GM21737 (cell line): ENCODE measurements at regions not wholly inside any gene's neighbourhood (a gene's known extent, or its start where the extent isn't known, plus 50 kb on each side); places are given as distances from the start of the nearest gene placed in this dataset.

Source experiments
- ATAC-seq: cut with Tn5 transposase; IDR thresholded peaks from one replicate; pipeline ENCODE4 v1.9.1; 2021; ENCODE audit warnings: mild to moderate bottlenecking, moderate library complexity; ENCODE audit not compliant: unreplicated experiment

GRCh38 chr2:164186591-164186990 lies 434.7 kb downstream of the GRB14 start:
- no peak for ATAC-seq

DNA sequence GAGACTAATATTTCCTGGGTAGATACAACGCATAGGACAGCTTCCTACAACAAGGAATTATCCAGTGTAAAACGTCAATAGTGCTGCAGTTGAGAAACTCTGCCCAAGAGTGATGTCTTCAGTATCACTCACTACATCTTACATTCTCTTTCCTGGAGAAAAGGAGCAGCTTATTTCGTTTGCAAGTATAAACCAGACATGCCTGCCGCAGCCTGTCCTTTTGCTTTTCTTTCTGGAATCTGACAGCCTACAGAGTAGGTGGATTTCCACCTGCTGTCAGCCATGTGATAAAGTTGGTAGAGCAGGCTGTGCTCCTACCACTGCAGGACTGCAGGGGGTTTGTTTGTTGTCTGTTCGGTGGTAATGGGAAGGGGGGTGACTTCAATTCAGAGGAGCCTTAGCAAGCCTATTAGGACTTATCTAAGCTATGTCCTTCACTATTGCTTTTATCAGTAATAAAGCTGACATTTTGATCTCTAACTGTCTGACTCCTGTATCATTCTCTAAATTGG lies 439.1 kb downstream of the GRB14 start:
- no peak for ATAC-seq

- no peak for ATAC-seq
Observed at GRCh38 chr2:164178835-164179465, 442.3 kb downstream of the GRB14 start.

GRCh38 chr2:164164602-164165001 lies 428.8 kb upstream of the FIGN start:
- no peak for ATAC-seq

DNA sequence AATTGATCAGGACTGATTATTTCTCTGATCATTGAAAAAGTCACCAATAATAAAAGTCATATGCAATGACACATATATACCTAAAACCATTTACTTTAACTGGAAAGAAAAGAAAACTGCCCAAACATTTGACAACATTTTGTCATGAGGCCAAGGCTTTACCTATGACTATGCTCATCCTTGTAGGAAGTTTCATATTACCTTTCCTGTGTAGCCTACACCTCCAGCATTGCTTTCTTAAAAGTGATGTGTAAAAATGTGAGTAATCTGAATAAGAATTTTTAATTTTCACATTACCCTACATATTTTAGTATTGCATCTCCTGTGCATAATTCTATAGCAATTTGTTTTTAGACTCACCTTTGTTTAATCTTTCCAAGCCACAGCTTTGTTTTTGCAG lies 419.8 kb upstream of the FIGN start:
- no peak for ATAC-seq

- ATAC-seq = no peak
Observed at GRCh38 chr2:164151522-164151921, 415.7 kb upstream of the FIGN start.

GRCh38 chr2:164150604-164151003 lies 414.8 kb upstream of the FIGN start:
- no peak for ATAC-seq

DNA sequence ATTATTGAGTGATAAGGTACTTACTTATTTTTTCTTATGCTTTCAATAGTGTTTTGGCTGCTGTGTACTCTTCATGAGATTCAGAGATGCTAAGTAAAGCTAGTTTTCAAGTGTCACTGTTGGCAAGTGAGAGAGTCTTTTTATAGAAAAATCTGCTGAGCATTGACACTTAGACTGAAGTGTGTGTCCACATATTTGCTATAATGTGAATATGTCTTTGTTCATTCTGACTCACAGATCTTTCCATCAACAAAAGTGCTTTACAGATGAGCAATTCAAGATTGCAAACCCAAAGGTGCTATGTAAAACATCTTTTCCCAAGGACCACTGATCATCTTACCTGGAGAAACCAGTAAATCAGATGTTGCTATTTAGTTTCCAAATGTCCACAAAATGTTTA lies 410.6 kb upstream of the FIGN start:
- no peak for ATAC-seq

DNA sequence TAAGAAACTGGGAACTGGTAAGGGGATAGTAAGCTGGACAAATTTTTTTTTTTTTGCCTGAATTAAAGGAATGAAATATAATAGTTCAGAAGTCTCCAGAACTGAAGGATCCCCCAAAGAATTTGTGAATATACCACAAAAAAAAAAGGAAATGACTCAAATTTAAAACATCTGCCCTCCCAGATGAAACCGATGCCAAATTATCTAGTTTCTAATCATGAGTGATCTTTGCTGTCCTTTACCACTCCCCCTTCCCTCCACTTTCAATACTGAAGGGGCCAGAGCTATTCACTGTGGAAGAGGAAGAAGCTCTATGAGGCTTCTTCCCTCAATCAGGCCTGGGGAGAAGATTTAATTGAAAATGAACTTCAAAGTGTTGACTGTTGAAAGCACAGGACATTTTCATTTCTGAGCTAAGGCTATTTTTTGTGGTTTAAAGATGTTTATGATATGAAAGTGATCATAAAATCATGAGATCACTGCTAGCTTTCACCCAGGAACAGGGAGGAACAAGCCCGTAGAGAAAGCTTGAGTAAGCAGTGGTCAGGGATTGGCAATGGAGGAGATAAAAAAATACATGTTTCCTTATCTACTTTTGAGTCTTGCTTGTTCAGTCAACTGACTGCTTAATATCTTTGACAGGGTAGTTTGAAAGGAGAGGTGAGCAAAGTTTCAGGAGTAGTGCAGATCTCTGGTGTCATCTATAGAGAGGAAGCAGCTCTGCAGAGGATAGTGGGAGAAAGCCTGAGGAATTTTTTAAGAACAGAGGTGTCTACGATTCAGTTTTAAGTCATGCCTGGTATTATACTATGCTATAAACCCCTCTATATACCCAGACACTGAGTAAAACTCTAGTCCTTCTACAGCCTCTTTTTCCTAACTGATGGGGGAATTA lies 409.5 kb upstream of the FIGN start:
- ATAC-seq = no peak

- no peak for ATAC-seq
Observed at GRCh38 chr2:164143183-164143930, 407.5 kb upstream of the FIGN start.

GRCh38 chr2:164142755-164143154 lies 406.9 kb upstream of the FIGN start:
- no peak for ATAC-seq

DNA sequence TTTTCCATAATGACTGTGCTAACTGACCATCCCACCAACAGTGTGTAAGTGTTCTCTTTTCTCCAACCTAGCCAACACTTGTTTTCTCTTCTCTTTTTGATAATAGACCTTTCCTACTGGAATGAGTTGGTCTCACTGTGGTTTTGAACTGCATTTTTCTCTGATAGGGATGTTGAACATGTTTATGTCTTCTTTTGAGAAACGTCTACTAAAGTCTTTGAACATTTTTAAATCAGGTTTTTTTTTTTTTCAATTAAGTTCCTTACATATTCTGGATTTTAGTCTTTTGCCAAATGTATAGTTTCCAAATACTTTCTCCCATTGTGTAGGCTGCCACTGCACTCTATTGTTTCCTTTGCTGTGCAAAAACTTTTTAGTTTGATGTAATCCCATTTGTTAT lies 405.5 kb upstream of the FIGN start:
- ATAC-seq = no peak

DNA sequence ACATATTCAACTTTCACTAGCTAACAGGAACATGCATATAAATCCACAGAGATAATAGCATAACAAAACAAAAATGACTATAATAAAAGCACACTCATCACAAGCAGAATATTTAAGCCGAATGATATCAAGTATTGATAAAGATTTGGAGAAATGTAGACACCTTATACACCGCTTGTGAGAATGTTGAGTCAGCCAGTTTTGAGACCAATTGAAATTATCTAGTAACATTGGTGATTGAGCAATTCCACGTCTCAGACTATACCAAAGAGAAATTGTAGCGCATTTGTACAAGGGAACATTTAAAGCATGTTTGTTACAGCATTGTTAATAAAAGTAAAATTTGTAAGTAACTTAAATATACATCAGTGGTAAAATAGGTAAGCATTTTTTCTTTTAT lies 402.9 kb upstream of the FIGN start:
- no peak for ATAC-seq

- ATAC-seq = no peak
Observed at GRCh38 chr2:164134336-164134735, 398.5 kb upstream of the FIGN start.

DNA sequence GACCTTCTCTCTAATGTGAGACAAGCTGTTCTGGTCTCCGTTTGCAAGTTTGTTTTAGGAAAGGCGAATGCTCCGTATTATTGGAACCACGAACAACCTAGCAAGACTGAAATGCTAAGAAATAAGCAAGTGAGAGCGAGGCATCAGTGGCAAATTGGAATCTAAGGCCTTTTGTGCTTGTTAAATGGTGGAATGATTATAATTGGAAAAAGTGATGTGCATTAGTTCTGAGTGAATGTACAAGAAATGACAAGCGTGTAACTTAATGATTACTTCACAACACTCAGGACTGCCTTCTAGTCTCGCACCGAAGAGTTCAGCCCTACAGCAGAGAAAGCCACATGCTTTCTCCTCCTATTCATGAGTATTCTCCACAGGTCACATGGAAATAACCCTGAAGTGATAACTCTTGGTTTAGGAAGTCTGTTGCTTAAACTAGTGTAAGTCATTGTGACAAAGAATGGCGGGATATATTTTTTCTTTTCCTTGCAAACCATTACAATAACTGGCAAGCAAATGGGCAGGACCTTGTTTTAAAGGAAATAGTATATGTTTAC lies 392.2 kb upstream of the FIGN start:
- ATAC-seq = no peak

DNA sequence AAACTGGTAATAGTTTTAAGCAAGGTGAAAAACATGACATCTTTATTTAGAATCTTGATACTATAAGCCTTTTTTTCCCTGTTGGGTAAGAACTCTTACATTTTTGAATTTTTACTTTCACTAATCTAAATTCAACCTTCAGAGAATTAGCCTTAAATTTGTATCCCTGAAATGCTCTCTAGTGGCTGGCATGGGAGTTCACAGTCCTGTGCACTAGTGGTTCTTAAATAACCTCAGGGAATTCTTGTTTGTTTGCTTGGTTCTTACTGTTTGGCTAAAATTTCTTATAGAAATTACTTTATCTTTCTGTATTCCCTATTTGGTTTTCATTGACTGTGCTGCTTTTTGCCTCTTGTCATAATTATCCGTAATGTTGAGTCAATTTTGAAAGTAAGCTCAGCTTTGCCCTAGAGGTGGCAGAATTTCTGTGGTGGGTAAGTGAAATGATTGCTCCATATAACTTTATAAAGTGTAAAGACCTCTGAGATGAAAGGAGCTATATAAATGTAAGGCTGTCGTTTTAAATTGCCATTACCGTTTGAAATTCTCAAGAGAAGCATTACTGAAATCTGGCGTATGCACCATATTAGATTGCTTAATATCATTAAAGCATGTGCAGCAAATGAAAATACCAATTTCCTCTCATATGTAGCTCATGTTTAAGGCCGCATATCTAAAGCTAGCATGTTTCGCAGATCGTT lies 391.3 kb upstream of the FIGN start:
- ATAC-seq = no peak

DNA sequence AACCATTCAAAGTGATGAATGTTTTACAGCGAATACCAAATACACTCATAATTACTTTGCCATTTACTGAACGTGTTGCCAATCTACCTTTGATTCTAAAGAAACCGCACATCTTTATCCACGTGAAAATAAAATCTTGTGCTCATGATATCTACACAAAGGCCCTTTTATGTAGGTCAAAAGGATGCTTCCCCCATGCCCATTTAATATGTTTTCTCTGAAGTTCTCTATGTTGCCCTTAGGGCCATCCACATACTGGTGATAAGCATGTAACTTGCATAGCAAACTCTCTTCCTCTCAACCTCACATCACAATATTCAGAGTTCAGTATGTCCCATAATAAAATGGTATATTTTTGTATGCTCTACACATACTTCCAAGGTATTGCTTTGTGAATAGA lies 380.0 kb upstream of the FIGN start:
- ATAC-seq = no peak

- no peak for ATAC-seq
Observed at GRCh38 chr2:164114937-164115336, 379.1 kb upstream of the FIGN start.

DNA sequence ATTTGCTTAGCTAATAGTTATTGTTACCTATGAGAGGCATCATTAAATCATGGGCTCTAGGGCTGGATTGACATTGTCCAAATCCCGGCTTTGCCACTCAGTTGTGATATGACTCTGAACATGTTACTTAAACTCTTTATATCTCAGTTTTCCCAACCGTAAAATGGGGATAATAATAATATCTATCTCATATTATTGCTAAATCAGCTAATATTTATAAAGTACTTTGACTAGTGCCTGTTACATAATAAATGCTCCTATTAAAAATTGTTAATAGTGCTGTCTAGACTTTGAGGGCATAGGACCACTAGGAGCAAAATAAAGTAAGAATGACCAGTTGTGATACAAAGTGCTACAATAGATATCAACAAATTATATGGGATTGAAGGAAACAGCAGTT lies 376.3 kb upstream of the FIGN start:
- ATAC-seq = no peak

DNA sequence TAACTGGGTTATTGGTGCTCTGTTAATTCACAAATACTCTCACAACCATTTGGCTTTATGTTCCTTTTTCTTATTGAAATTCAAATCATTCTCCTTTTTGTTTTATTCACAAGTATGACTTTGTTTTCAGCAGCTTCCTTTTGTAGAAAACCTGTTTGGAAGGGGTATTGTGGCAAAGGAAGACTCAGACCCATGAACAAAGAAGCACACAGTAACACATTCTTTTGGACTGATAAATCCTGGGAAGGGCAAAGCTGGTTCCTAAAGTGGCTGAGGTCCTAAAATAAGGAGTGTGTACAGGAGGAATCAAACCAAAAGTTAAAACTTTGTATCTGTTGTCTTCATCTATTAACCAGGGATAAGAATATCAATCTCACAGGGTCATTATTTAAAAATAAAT lies 374.7 kb upstream of the FIGN start:
- no peak for ATAC-seq

DNA sequence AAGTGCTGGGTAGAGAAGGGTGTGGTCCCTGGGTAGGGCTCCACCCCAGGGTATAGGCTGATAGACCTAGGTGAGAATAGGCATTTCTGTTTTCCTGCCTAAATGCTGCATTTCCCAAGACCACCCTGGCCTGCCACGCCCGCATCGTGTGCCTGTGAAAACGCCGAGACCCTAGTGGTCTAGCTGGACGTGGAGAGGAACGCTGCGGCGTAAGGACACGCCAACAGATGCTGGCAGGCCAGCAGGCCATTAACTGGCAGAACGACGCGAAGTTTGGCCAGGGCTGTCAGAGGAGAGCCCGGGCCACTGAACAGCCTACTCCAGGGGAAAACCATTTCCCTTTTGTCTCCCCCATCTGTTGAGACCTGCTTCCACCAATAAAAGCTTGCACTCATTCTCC lies 373.2 kb upstream of the FIGN start:
- ATAC-seq = no peak
